ENCODE measurements at regions not wholly inside any gene's neighbourhood (a gene's known extent, or its start where the extent isn't known, plus 50 kb on each side); places are given as distances from the start of the nearest gene placed in this dataset.

DNA sequence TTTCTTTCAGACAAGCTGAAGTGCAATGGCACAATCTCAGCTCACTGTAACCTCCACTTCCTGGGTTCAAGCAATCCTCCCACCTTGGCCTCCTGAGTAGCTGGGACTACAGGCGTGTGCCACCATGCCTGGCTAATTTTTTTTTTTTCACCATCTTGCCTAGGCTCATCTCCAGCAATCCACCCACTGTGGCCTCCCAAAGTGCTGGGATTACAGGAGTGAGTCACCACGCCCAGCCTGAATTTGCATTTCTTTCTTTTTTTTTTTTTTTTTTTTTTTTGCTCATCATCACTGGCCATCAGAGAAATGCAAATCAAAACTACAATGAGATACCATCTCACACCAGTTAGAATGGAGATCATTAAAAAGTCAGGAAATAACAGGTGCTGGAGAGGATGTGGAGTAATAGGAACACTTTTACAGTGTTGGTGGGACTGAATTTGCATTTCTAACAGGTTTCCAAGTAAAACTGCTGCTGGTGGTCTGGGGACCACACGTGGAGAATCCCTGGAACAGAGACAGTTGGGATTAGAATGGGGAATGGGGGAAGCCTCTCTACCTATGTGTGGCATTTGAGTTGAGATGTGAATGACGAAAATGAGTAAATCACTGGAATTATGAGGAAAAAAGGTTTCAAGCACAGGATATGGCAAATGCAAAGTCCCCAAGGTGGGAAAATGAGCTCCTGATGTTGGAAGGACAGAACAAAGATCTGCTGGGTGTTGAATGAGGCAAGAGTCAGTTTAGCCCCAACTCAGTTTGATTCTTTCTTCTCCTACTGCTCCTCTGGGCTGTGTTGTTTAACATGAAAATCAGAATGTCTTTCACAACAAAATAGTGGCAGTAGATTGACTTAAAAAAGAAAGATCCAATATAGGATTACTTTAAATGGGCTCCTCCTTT lies 88.8 kb upstream of the MAP4K4 start:
- no peak overlapping the region for H3K4me3 ChIP-seq (ENCODE audit: insufficient read length, low read depth)
- H3K36me3 ChIP-seq (ENCODE audit: insufficient read depth, insufficient read length, low read length), result no peaks in the 10 kb centered on the region
- TF ChIP-seq ZNF274 (IDR thresholded peaks at IDR 0.05; ENCODE audit: low read depth, low read length) (no peak), SUZ12 (IDR thresholded peaks at IDR 0.05; ENCODE audit: extremely low read depth, insufficient read depth, insufficient read length) (no peak), YY1 (IDR thresholded peaks at IDR 0.05; ENCODE audit: insufficient read depth, insufficient read length) (no peak)
- no peaks in the 10 kb centered on the region for H3K4me1 ChIP-seq (ENCODE audit: insufficient read depth, insufficient read length)
- no peak overlapping the region for H3K9ac ChIP-seq (ENCODE audit: insufficient read length, low read depth)
- H3K27me3 ChIP-seq (ENCODE audit: insufficient read depth, insufficient read length), result no peaks in the 10 kb centered on the region
- H3K9me3 ChIP-seq (ENCODE audit: insufficient read depth, low read length), result peaks cover 4% of the 10 kb centered on the region; the same call in 1 of the 2 replicates
- DNase-seq (ENCODE audit: low read depth, low spot score), result peak; percentile 36

DNA sequence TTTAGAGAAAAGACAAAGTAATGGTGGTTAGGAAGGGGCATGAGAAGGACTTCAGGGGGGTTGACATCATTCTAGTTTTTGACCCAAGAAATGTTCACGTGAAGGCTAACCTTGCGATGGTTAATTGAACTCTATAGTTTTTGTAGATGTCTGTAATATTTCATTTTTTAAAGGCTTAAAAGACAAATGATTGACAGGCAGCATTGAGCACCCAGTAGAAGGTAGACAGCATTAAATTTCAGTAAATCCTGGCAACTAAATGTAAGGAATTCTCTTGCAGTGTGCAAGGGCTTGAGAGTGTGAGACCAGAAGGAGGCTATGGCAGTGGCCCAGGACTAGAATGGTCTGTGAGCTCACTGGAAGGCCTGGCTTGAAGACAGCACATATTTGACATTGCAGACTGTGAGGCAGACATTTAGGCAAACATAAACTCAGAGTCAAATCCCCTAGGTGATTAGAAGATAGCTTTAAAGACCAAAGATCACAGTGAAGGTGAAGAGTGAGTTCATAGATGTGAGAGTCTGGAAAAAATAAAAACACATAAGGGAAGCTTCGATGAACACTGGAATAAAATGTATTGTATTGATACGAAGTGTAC lies 100.1 kb upstream of the MAP4K4 start:
- Histone ChIP-seq H3K9ac (ENCODE audit: insufficient read length, low read depth) (no peak overlapping the region), H3K4me3 (ENCODE audit: insufficient read length, low read depth) (no peak overlapping the region), H3K9me3 (ENCODE audit: insufficient read depth, low read length) (no peaks in the 10 kb centered on the region), H3K4me1 (ENCODE audit: insufficient read depth, insufficient read length) (no peaks in the 10 kb centered on the region), H3K36me3 (ENCODE audit: insufficient read depth, insufficient read length, low read length) (no peaks in the 10 kb centered on the region), H3K27me3 (ENCODE audit: insufficient read depth, insufficient read length) (no peaks in the 10 kb centered on the region)
- DNase-seq (ENCODE audit: low read depth, low spot score), result no peak
- TF ChIP-seq SUZ12 (IDR thresholded peaks at IDR 0.05; ENCODE audit: extremely low read depth, insufficient read depth, insufficient read length), result no peak
- TF ChIP-seq ZNF274 (IDR thresholded peaks at IDR 0.05; ENCODE audit: low read depth, low read length), result no peak
- TF ChIP-seq YY1 (IDR thresholded peaks at IDR 0.05; ENCODE audit: insufficient read depth, insufficient read length), result no peak

DNA sequence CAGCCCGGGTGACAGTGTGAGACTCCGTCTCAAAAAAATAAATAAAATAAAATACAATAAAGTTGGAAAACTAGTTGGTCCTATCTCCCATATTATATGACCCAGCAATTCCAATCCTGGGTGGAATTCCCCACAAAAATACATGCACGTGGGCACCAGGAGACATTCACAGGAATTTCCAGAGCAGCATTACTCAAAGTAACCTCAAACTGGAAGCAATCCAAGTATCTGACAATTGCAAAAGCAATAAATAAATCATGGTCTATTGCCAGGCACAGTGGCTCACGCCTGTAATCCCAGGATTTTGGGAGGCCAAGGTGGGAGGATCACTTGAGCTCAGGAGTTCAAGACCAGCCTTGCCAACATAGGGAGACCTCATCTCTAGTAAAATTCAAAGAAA lies 101.2 kb upstream of the MAP4K4 start:
- no peak overlapping the region for H3K4me3 ChIP-seq (ENCODE audit: insufficient read length, low read depth)
- TF ChIP-seq ZNF274 (IDR thresholded peaks at IDR 0.05; ENCODE audit: low read depth, low read length) (no peak), SUZ12 (IDR thresholded peaks at IDR 0.05; ENCODE audit: extremely low read depth, insufficient read depth, insufficient read length) (no peak), YY1 (IDR thresholded peaks at IDR 0.05; ENCODE audit: insufficient read depth, insufficient read length) (no peak)
- no peaks in the 10 kb centered on the region for H3K36me3 ChIP-seq (ENCODE audit: insufficient read depth, insufficient read length, low read length)
- H3K9ac ChIP-seq (ENCODE audit: insufficient read length, low read depth), result no peak overlapping the region
- H3K4me1 ChIP-seq (ENCODE audit: insufficient read depth, insufficient read length), result no peaks in the 10 kb centered on the region
- no peaks in the 10 kb centered on the region for H3K27me3 ChIP-seq (ENCODE audit: insufficient read depth, insufficient read length)
- DNase-seq (ENCODE audit: low read depth, low spot score), result no peak
- H3K9me3 ChIP-seq (ENCODE audit: insufficient read depth, low read length), result no peaks in the 10 kb centered on the region

DNA sequence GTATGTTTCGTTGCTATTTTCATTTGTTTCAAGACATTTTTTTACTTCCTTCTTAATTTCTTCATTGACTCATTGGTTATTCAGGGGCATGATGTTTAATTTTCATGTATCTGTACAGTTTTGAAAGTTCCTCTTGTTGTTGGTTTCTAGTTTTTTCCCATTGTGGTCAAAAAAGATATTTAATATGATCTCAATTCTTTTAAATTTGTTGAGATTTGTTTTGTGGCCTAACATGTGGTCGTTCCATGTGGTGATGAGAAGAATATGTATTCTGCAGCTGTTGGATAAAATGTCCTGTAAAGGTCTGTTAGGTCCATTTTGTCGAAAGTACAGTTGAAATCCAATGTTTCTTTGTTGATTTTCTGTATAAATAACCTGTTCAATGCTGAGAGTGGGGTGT lies 110.3 kb upstream of the MAP4K4 start:
- no peak overlapping the region for H3K4me3 ChIP-seq (ENCODE audit: insufficient read length, low read depth)
- DNase-seq (ENCODE audit: low read depth, low spot score), result no peak
- H3K27me3 ChIP-seq (ENCODE audit: insufficient read depth, insufficient read length), result no peaks in the 10 kb centered on the region
- no peak for TF ChIP-seq ZNF274 (IDR thresholded peaks at IDR 0.05; ENCODE audit: low read depth, low read length)
- no peak for TF ChIP-seq SUZ12 (IDR thresholded peaks at IDR 0.05; ENCODE audit: extremely low read depth, insufficient read depth, insufficient read length)
- TF ChIP-seq YY1 (IDR thresholded peaks at IDR 0.05; ENCODE audit: insufficient read depth, insufficient read length), result no peak
- no peak overlapping the region for H3K9ac ChIP-seq (ENCODE audit: insufficient read length, low read depth)
- H3K4me1 ChIP-seq (ENCODE audit: insufficient read depth, insufficient read length), result no peaks in the 10 kb centered on the region
- H3K9me3 ChIP-seq (ENCODE audit: insufficient read depth, low read length), result peaks cover 13% of the 10 kb centered on the region
- no peaks in the 10 kb centered on the region for H3K36me3 ChIP-seq (ENCODE audit: insufficient read depth, insufficient read length, low read length)

DNA sequence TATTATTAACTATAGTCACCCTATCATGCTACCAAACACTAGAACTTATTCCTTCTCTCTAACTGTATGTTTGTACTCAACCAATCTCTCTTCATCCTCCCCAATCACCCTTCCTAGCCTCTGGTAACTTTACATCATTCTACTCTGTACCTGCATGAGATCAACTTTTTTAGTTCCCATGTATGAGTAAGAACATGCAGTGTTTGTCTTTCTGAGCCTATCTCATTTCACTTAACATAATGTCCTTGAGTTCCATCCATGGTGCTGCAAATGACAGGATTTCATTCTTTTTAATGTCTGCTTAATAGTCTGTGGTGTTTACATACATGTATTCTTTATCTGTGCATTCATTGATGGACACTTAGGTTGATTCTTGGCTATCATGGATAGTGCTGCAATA lies 108.9 kb upstream of the RFX8 start:
- Histone ChIP-seq H3K4me1 (ENCODE audit: insufficient read depth, insufficient read length) (no peaks in the 10 kb centered on the region), H3K9ac (ENCODE audit: insufficient read length, low read depth) (no peak overlapping the region), H3K27me3 (ENCODE audit: insufficient read depth, insufficient read length) (no peaks in the 10 kb centered on the region), H3K36me3 (ENCODE audit: insufficient read depth, insufficient read length, low read length) (no peaks in the 10 kb centered on the region), H3K9me3 (ENCODE audit: insufficient read depth, low read length) (peaks cover 7% of the 10 kb centered on the region; the same call in 1 of the 2 replicates), H3K4me3 (ENCODE audit: insufficient read length, low read depth) (no peak overlapping the region)
- TF ChIP-seq ZNF274 (IDR thresholded peaks at IDR 0.05; ENCODE audit: low read depth, low read length) (no peak), YY1 (IDR thresholded peaks at IDR 0.05; ENCODE audit: insufficient read depth, insufficient read length) (no peak), SUZ12 (IDR thresholded peaks at IDR 0.05; ENCODE audit: extremely low read depth, insufficient read depth, insufficient read length) (no peak)
- no peak for DNase-seq (ENCODE audit: low read depth, low spot score)

DNA sequence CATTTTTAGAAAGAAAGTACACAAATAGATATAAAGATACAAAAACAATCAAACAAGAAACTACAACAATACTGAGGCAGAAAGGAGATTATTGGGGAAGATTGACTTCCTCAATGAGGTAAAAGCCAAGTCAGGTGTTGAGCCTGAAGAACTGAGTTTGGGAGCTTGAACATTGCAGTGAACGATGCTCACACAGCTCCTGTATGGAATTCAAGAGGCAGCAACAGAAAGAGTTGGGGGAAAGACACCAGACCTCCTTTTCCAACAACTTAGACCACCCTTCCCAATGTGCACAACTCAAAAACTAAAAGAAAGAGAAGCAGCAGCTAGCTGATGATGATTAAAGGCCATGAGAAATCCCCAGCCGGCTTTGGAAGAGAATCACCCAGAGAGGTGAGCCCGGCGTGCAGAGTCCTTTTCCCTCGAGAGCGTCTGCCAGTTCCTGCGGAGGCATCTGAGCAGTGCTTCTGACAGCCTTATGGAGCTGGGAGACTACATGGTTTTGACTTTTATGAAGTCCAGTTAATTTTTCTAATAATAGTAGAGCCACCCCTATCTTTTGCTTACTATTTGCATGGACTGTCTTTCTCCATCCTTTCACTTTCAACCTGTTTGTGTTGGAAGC lies 106.9 kb upstream of the RFX8 start:
- TF ChIP-seq SUZ12 (IDR thresholded peaks at IDR 0.05; ENCODE audit: extremely low read depth, insufficient read depth, insufficient read length), result no peak
- no peak for TF ChIP-seq YY1 (IDR thresholded peaks at IDR 0.05; ENCODE audit: insufficient read depth, insufficient read length)
- no peak for TF ChIP-seq ZNF274 (IDR thresholded peaks at IDR 0.05; ENCODE audit: low read depth, low read length)
- no peak for DNase-seq (ENCODE audit: low read depth, low spot score)
- Histone ChIP-seq H3K4me1 (ENCODE audit: insufficient read depth, insufficient read length) (no peaks in the 10 kb centered on the region), H3K9me3 (ENCODE audit: insufficient read depth, low read length) (no peaks in the 10 kb centered on the region), H3K9ac (ENCODE audit: insufficient read length, low read depth) (no peak overlapping the region), H3K4me3 (ENCODE audit: insufficient read length, low read depth) (no peak overlapping the region), H3K27me3 (ENCODE audit: insufficient read depth, insufficient read length) (no peaks in the 10 kb centered on the region), H3K36me3 (ENCODE audit: insufficient read depth, insufficient read length, low read length) (no peaks in the 10 kb centered on the region)

DNA sequence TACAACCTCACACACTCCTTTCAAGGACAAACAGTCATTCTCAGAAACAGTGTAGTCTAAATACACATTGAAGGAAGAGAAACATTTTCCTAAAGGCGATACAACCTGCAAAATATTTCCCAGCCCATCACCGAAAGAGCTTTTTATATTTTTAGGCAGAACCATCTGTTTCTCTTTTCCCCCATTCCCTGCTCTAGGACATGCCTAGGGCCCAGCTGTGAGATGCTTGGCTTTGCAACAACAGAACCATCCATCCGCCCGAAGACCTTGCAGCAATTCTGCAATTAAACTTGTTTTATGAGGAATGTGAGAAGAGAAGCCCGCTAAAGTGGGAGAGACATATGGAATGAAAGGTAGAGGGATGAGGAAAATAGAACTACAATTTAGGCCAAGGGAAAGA lies 105.6 kb upstream of the RFX8 start:
- no peaks in the 10 kb centered on the region for H3K27me3 ChIP-seq (ENCODE audit: insufficient read depth, insufficient read length)
- H3K36me3 ChIP-seq (ENCODE audit: insufficient read depth, insufficient read length, low read length), result no peaks in the 10 kb centered on the region
- no peak for TF ChIP-seq ZNF274 (IDR thresholded peaks at IDR 0.05; ENCODE audit: low read depth, low read length)
- no peak for TF ChIP-seq SUZ12 (IDR thresholded peaks at IDR 0.05; ENCODE audit: extremely low read depth, insufficient read depth, insufficient read length)
- TF ChIP-seq YY1 (IDR thresholded peaks at IDR 0.05; ENCODE audit: insufficient read depth, insufficient read length), result no peak
- DNase-seq (ENCODE audit: low read depth, low spot score), result no peak
- H3K4me3 ChIP-seq (ENCODE audit: insufficient read length, low read depth), result no peak overlapping the region
- no peaks in the 10 kb centered on the region for H3K4me1 ChIP-seq (ENCODE audit: insufficient read depth, insufficient read length)
- H3K9me3 ChIP-seq (ENCODE audit: insufficient read depth, low read length), result no peaks in the 10 kb centered on the region
- no peak overlapping the region for H3K9ac ChIP-seq (ENCODE audit: insufficient read length, low read depth)

All from NT2/D1 (cell line).